ENCODE measurements at regions not wholly inside any gene's neighbourhood (a gene's known extent, or its start where the extent isn't known, plus 50 kb on each side); places are given as distances from the start of the nearest gene placed in this dataset.

DNA sequence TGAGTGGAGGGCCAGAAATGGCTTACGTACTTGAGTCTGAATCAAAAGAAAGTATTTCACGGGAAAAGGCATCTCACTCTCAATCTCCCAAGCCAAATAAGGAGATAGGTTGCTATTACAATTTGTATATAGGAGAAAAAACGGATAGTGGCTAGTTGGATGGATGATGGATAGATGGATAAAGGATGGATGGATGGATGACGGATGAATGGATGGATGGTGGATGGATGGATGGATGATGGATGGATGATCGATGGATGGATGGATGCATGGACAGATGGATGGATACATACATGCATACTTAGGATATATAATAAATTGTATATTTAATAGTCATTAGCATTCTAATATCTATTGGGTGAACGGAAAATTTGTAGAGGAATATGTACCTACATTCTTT lies 82.2 kb upstream of the NRP1 start:
- no TSS peak for BruUV-seq (replicated peaks)
- Histone ChIP-seq H3K4me3 (ENCODE audit: low read depth, low read length) (no peak overlapping the region), H3K9me3 (no peaks in the 10 kb centered on the region), H3K4me1 (peaks cover 12% of the 10 kb centered on the region), H3K36me3 (ENCODE audit: control insufficient read depth, insufficient read depth, low read length) (no peaks in the 10 kb centered on the region), H3K27me3 (replicated peaks; ENCODE audit: control insufficient read depth, insufficient read depth, low read length) (no peaks in the 10 kb centered on the region)
- TF ChIP-seq, protein P1, sequence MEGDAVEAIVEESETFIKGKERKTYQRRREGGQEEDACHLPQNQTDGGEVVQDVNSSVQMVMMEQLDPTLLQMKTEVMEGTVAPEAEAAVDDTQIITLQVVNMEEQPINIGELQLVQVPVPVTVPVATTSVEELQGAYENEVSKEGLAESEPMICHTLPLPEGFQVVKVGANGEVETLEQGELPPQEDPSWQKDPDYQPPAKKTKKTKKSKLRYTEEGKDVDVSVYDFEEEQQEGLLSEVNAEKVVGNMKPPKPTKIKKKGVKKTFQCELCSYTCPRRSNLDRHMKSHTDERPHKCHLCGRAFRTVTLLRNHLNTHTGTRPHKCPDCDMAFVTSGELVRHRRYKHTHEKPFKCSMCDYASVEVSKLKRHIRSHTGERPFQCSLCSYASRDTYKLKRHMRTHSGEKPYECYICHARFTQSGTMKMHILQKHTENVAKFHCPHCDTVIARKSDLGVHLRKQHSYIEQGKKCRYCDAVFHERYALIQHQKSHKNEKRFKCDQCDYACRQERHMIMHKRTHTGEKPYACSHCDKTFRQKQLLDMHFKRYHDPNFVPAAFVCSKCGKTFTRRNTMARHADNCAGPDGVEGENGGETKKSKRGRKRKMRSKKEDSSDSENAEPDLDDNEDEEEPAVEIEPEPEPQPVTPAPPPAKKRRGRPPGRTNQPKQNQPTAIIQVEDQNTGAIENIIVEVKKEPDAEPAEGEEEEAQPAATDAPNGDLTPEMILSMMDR (IDR thresholded peaks at IDR 0.05; ENCODE audit: insufficient read depth in 1 of 2, low read depth in 1 of 2, low read length in 1 of 2, severe bottlenecking in 1 of 2, unreplicated experiment in 1 of 2), result no peak
- Mint-ChIP-seq H3K4me1 (ENCODE audit: low read depth, unreplicated experiment) (peaks cover 13% of the 10 kb centered on the region), H3K36me3 (ENCODE audit: insufficient read depth, unreplicated experiment) (no peaks in the 10 kb centered on the region), H3K27ac (ENCODE audit: unreplicated experiment) (no peak overlapping the region), H3K4me3 (ENCODE audit: unreplicated experiment) (no peak overlapping the region), H3K9me3 (ENCODE audit: unreplicated experiment) (no peaks in the 10 kb centered on the region), H3K27me3 (ENCODE audit: insufficient read depth, unreplicated experiment) (no peaks in the 10 kb centered on the region)
- no peak for DNase-seq
- CTCF ChIA-PET, result no interaction called here
- POLR2A ChIA-PET, result no interaction called here
- intact Hi-C loops (cut with micrococcal nuclease; ENCODE audit: unreplicated experiment), result no loop called here

DNA sequence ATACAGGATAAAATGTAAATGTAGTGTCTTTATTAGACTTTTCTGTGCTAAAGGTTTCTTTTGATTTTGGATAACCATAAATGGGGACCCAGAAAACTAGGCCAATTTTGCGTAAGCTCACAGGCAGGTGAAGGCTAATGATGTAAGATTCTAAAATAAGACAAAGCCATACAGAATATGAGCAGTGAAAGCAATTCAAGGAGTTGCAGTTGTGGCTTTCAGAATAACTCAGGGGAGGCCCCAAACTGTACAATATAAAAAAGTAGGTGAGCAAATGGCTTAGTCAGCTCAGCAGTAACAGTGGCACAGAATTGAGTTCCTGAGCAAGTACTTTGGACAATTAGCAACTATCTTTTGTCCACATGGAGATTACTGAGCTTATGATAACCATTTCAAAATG lies 81.7 kb upstream of the NRP1 start:
- Mint-ChIP-seq H3K9me3 (ENCODE audit: unreplicated experiment) (no peaks in the 10 kb centered on the region), H3K36me3 (ENCODE audit: insufficient read depth, unreplicated experiment) (no peaks in the 10 kb centered on the region), H3K27ac (ENCODE audit: unreplicated experiment) (no peak overlapping the region), H3K27me3 (ENCODE audit: insufficient read depth, unreplicated experiment) (no peaks in the 10 kb centered on the region), H3K4me3 (ENCODE audit: unreplicated experiment) (no peak overlapping the region), H3K4me1 (ENCODE audit: low read depth, unreplicated experiment) (peaks cover 13% of the 10 kb centered on the region)
- Histone ChIP-seq H3K27me3 (replicated peaks; ENCODE audit: control insufficient read depth, insufficient read depth, low read length) (no peaks in the 10 kb centered on the region), H3K36me3 (ENCODE audit: control insufficient read depth, insufficient read depth, low read length) (no peaks in the 10 kb centered on the region), H3K4me3 (ENCODE audit: low read depth, low read length) (no peak overlapping the region), H3K4me1 (peaks cover 12% of the 10 kb centered on the region), H3K9me3 (no peaks in the 10 kb centered on the region)
- TF ChIP-seq, protein P1 (IDR thresholded peaks at IDR 0.05; ENCODE audit: insufficient read depth in 1 of 2, low read depth in 1 of 2, low read length in 1 of 2, severe bottlenecking in 1 of 2, unreplicated experiment in 1 of 2), result no peak
- ChIA-PET CTCF (interaction anchor here (0.5 kb wide), 1 partner anchor 834 kb away, joined by 3 read pairs; no protein-coding TSS in a partner anchor), POLR2A (no interaction called here)
- BruUV-seq (replicated peaks), result no TSS peak
- intact Hi-C loops (cut with micrococcal nuclease; ENCODE audit: unreplicated experiment), result no loop called here
- no peak for DNase-seq

DNA sequence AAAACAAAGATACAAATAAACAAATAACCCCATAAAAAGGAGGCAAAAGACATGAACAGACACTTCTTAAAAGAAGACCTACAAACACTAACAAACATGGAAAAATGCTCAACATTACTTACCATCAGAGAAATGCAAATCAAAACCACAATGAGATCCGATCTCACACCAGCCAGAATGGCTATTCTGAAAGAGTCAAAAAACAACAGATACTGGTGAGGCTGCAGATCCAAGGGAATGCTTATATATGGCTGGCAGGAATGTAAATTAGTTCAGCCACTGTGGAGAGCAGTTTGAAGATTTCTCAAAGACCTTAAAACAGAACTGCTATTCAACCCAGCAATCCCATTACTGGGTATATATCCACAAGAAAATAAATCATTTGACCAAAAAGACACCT lies 80.4 kb upstream of the NRP1 start:
- ChIA-PET CTCF (no interaction called here), POLR2A (no interaction called here)
- Mint-ChIP-seq H3K36me3 (ENCODE audit: insufficient read depth, unreplicated experiment) (no peaks in the 10 kb centered on the region), H3K27ac (ENCODE audit: unreplicated experiment) (no peak overlapping the region), H3K4me3 (ENCODE audit: unreplicated experiment) (no peak overlapping the region), H3K4me1 (ENCODE audit: low read depth, unreplicated experiment) (peaks cover 13% of the 10 kb centered on the region), H3K27me3 (ENCODE audit: insufficient read depth, unreplicated experiment) (no peaks in the 10 kb centered on the region), H3K9me3 (ENCODE audit: unreplicated experiment) (peaks cover 11% of the 10 kb centered on the region)
- TF ChIP-seq, protein P1 (IDR thresholded peaks at IDR 0.05; ENCODE audit: insufficient read depth in 1 of 2, low read depth in 1 of 2, low read length in 1 of 2, severe bottlenecking in 1 of 2, unreplicated experiment in 1 of 2), result no peak
- no peak for DNase-seq
- H3K36me3 ChIP-seq (ENCODE audit: control insufficient read depth, insufficient read depth, low read length), result no peaks in the 10 kb centered on the region
- H3K27me3 ChIP-seq (replicated peaks; ENCODE audit: control insufficient read depth, insufficient read depth, low read length), result no peaks in the 10 kb centered on the region
- no TSS peak for BruUV-seq (replicated peaks)
- no peaks in the 10 kb centered on the region for H3K9me3 ChIP-seq
- intact Hi-C loops (cut with micrococcal nuclease; ENCODE audit: unreplicated experiment), result no loop called here
- H3K4me1 ChIP-seq, result peaks cover 12% of the 10 kb centered on the region
- no peak overlapping the region for H3K4me3 ChIP-seq (ENCODE audit: low read depth, low read length)

All from Caco-2 (cell line).